NOMO-1 treated with DMSO at 0.1 percent for 48 hours (cell line): ENCODE measurements at regions not wholly inside any gene's neighbourhood (a gene's known extent, or its start where the extent isn't known, plus 50 kb on each side); places are given as distances from the start of the nearest gene placed in this dataset.

Experiments used
- DNase-seq: peaks from one replicate; lab custom pipeline; 2025; ENCODE audit not compliant: unreplicated experiment; lab: John Stamatoyannopoulos, UW

GRCh38 chr6:2563635-2564034 is 187.1 kb downstream of the MYLK4 start:
- peak; percentile 53 for DNase-seq

- DNase-seq, result no peak
These were observed 187.8 kb downstream of the MYLK4 start for GRCh38 chr6:2562721-2563451.

- DNase-seq, result no peak
These were observed 189.6 kb downstream of the MYLK4 start for GRCh38 chr6:2560917-2561698.

- DNase-seq, result no peak
These were observed 190.4 kb downstream of the MYLK4 start for GRCh38 chr6:2560140-2560818.

GRCh38 chr6:2558861-2559801 is 191.6 kb downstream of the MYLK4 start:
- no peak for DNase-seq

GRCh38 chr6:2558098-2558680 is 192.5 kb downstream of the MYLK4 start:
- no peak for DNase-seq

GRCh38 chr6:2557181-2557720 is 193.5 kb downstream of the MYLK4 start:
- no peak for DNase-seq

- no peak for DNase-seq
These were observed 194.0 kb downstream of the MYLK4 start for GRCh38 chr6:2556761-2557160.

GRCh38 chr6:2554651-2555260 is 196.0 kb downstream of the MYLK4 start:
- DNase-seq, result no peak

- DNase-seq, result no peak
These were observed 198.1 kb downstream of the MYLK4 start for GRCh38 chr6:2552526-2553154.

- DNase-seq, result no peak
These were observed 199.0 kb downstream of the MYLK4 start for GRCh38 chr6:2551705-2552104.

- no peak for DNase-seq
These were observed 200.5 kb downstream of the MYLK4 start for GRCh38 chr6:2550247-2550646.

- no peak for DNase-seq
These were observed 200.9 kb downstream of the MYLK4 start for GRCh38 chr6:2549834-2550233.

GRCh38 chr6:2547355-2547754 is 203.4 kb downstream of the MYLK4 start:
- peak; percentile 87 for DNase-seq

GRCh38 chr6:2546901-2547300 is 203.8 kb downstream of the MYLK4 start:
- DNase-seq, result peak; percentile 68

GRCh38 chr6:2545383-2546038 is 205.2 kb downstream of the MYLK4 start:
- no peak for DNase-seq

- DNase-seq, result no peak
These were observed 207.4 kb downstream of the MYLK4 start for GRCh38 chr6:2543321-2543720.

- DNase-seq, result peak; percentile 99
These were observed 207.9 kb downstream of the MYLK4 start for GRCh38 chr6:2542858-2543218.
